Keratinocyte (primary cell): ENCODE measurements at regions not wholly inside any gene's neighbourhood (a gene's known extent, or its start where the extent isn't known, plus 50 kb on each side); places are given as distances from the start of the nearest gene placed in this dataset.

Experiments used
- DNase-seq: peaks from one replicate; pipeline ENCODE4 v3.0.0-alpha.2; 2011; ENCODE audit warnings: low read depth, missing footprints, low spot score
- FAIRE-seq: peaks from 2 replicates; lab custom pipeline; 2011; peaks lifted over from hg19 to GRCh38; lab: Jason Lieb, UNC
- H2AFZ ChIP-seq: 2 replicates; pipeline ENCODE4 v1.6.0; 2012; ENCODE audit warnings: low read length, control low read depth, inconsistent platforms; ENCODE audit not compliant: control insufficient read depth
- H3K27ac ChIP-seq: 2 replicates; pipeline ENCODE4 v1.5.1; 2011; ENCODE audit warnings: low read length; ENCODE audit not compliant: control insufficient read depth, insufficient read depth
- H3K27me3 ChIP-seq: 3 replicates; pipeline ENCODE4 v1.6.0; 2011; ENCODE audit warnings: low read length; ENCODE audit not compliant: control insufficient read depth, insufficient read depth; ENCODE audit errors: extremely low read depth
- H3K36me3 ChIP-seq, 2 experiments: 2 replicates in 1 of 2; 3 replicates in 1 of 2; pipeline ENCODE4 v1.5.1; 2011; ENCODE audit warnings: low read length in 2 of 2, mild to moderate bottlenecking in 1 of 2; ENCODE audit not compliant: control insufficient read depth in 2 of 2, insufficient read depth in 2 of 2; ENCODE audit errors: extremely low read depth in 1 of 2
- H3K4me1 ChIP-seq: 3 replicates; pipeline ENCODE4 v1.5.1; 2011; ENCODE audit warnings: low read length; ENCODE audit not compliant: control insufficient read depth, insufficient read depth; ENCODE audit errors: extremely low read depth
- H3K4me2 ChIP-seq: 3 replicates; pipeline ENCODE4 v1.6.0; 2011; ENCODE audit warnings: low read depth, low read length; ENCODE audit not compliant: control insufficient read depth, insufficient read depth; ENCODE audit errors: extremely low read depth
- H3K4me3 ChIP-seq, 3 experiments: fragments of 200-600 bp in 1 of 3; sonication (generic) in 1 of 3; 2 replicates in 2 of 3; 3 replicates in 1 of 3; pipeline ENCODE4 v1.5.1; 2011 to 2016; ENCODE audit warnings: low read length in 3 of 3, mild to moderate bottlenecking in 3 of 3, control low read depth in 2 of 3, inconsistent platforms in 1 of 3, low read depth in 1 of 3, mixed read lengths in 1 of 3, mixed run types in 1 of 3, moderate library complexity in 1 of 3; ENCODE audit not compliant: control insufficient read depth in 2 of 3, insufficient read depth in 2 of 3; ENCODE audit errors: extremely low read depth in 1 of 3
- H3K79me2 ChIP-seq: 2 replicates; pipeline ENCODE4 v1.6.0; 2012; ENCODE audit warnings: low read length; ENCODE audit not compliant: control insufficient read depth, insufficient read depth
- H3K9ac ChIP-seq: 3 replicates; pipeline ENCODE4 v1.6.0; 2011; ENCODE audit warnings: low read length; ENCODE audit not compliant: control insufficient read depth, insufficient read depth; ENCODE audit errors: extremely low read depth
- H3K9me1 ChIP-seq: 3 replicates; pipeline ENCODE4 v1.6.0; 2011; ENCODE audit warnings: low read length; ENCODE audit not compliant: control insufficient read depth, insufficient read depth; ENCODE audit errors: extremely low read depth
- H3K9me3 ChIP-seq: 2 replicates; pipeline ENCODE4 v1.5.1; 2012; ENCODE audit warnings: low read depth, low read length; ENCODE audit not compliant: control insufficient read depth
- H4K20me1 ChIP-seq: 3 replicates; pipeline ENCODE4 v1.6.0; 2011; ENCODE audit warnings: low read length; ENCODE audit not compliant: control insufficient read depth, insufficient read depth; ENCODE audit errors: extremely low read depth
- EZH2 ChIP-seq: IDR thresholded peaks from one replicate; pipeline ENCODE4 v1.6.1; 2012; ENCODE audit warnings: inconsistent platforms, mild to moderate bottlenecking, low read length, moderate library complexity
- dilution Hi-C: fragments of 300-500 bp; cut with MboI; formaldehyde crosslinking; loops from one replicate; pipeline ENCODE4 v1.7.0; 2020; ENCODE audit warnings: low sequenced_read_pairs; ENCODE audit not compliant: extremely low pct_ligation_motif_present
- TF ChIP-seq, protein P1 (sequence below), 3 experiments: IDR thresholded peaks in 1 of 3; conservative IDR thresholded peaks in 1 of 3; optimal IDR thresholded peaks in 1 of 3; 2 replicates in 2 of 3; 3 replicates in 1 of 3; pipeline versions ENCODE3 to v1.5.1; 2011; ENCODE audit warnings: low read length in 3 of 3, mild to moderate bottlenecking in 3 of 3, moderate library complexity in 2 of 3, control low read depth in 1 of 3, inconsistent platforms in 1 of 3; ENCODE audit not compliant: insufficient read depth in 2 of 3; ENCODE audit errors: extremely low read depth in 1 of 3

DNA sequence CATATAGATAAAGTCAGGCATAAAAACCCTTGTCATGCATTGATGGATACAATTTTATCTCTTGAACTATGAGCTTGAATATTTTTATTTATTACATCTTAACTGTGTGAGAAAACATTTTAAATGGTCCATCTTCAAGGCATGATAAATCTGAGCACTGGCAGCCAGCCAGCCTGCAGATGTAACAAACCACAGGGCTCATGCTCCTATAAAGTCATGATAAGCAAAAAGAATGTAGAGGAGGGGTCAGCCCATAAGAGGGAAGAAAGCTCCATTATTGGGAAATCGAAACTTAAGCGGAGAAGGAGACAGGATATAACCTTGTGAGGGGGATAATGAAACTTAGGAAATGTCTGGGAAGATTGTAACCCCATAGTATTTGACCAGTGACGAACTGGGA is 839.0 kb downstream of the LRRIQ3 start:
- no peaks in the 10 kb centered on the region for H3K9me1 ChIP-seq
- H3K4me2 ChIP-seq, result no peak overlapping the region
- no peak overlapping the region for H2AFZ ChIP-seq
- dilution Hi-C loops, result no loop called here
- no peak overlapping the region for H3K27ac ChIP-seq
- H3K9ac ChIP-seq, result no peak overlapping the region
- H4K20me1 ChIP-seq, result no peaks in the 10 kb centered on the region
- TF ChIP-seq, protein P1, sequence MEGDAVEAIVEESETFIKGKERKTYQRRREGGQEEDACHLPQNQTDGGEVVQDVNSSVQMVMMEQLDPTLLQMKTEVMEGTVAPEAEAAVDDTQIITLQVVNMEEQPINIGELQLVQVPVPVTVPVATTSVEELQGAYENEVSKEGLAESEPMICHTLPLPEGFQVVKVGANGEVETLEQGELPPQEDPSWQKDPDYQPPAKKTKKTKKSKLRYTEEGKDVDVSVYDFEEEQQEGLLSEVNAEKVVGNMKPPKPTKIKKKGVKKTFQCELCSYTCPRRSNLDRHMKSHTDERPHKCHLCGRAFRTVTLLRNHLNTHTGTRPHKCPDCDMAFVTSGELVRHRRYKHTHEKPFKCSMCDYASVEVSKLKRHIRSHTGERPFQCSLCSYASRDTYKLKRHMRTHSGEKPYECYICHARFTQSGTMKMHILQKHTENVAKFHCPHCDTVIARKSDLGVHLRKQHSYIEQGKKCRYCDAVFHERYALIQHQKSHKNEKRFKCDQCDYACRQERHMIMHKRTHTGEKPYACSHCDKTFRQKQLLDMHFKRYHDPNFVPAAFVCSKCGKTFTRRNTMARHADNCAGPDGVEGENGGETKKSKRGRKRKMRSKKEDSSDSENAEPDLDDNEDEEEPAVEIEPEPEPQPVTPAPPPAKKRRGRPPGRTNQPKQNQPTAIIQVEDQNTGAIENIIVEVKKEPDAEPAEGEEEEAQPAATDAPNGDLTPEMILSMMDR (optimal IDR thresholded peaks at IDR 0.05 in 1 of 3, IDR thresholded peaks at IDR 0.05 in 1 of 3, conservative IDR thresholded peaks at IDR 0.05 in 1 of 3; ENCODE audit: extremely low read depth in 1 of 3, insufficient read depth in 2 of 3, low read length in 3 of 3), result no peak
- no peak for TF ChIP-seq EZH2
- H3K79me2 ChIP-seq, result no peaks in the 10 kb centered on the region
- no peaks in the 10 kb centered on the region for H3K4me1 ChIP-seq
- no peak for DNase-seq
- no peaks in the 10 kb centered on the region for H3K27me3 ChIP-seq
- no peak overlapping the region for H3K4me3 ChIP-seq
- H3K36me3 ChIP-seq, result no peaks in the 10 kb centered on the region
- no peaks in the 10 kb centered on the region for H3K9me3 ChIP-seq
- FAIRE-seq, result no peak

DNA sequence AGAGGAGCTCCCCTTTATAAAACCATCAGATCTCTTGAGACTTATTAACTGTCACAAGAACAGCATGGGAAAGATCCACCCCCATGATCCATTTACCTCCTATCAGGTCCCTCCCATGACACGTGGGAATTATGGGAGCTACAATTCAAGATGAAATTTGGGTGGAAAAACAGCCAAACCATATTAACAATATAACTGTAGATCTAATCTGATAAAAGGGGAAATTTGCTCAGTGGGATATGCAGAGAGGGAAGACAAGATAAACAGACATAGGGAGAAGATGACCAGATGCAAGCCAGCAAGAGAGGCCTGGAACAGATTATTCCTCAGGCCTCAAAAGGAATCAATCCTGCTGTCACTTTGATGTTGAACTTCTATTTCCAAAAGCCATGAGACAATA is 841.5 kb downstream of the LRRIQ3 start:
- H3K9ac ChIP-seq, result no peak overlapping the region
- H3K9me1 ChIP-seq, result no peaks in the 10 kb centered on the region
- H3K27me3 ChIP-seq, result no peaks in the 10 kb centered on the region
- dilution Hi-C loops, result no loop called here
- DNase-seq (no peak), FAIRE-seq (no peak)
- no peak overlapping the region for H3K4me3 ChIP-seq
- H2AFZ ChIP-seq, result no peak overlapping the region
- H3K79me2 ChIP-seq, result no peaks in the 10 kb centered on the region
- H4K20me1 ChIP-seq, result no peaks in the 10 kb centered on the region
- TF ChIP-seq, protein P1 (optimal IDR thresholded peaks at IDR 0.05 in 1 of 3, IDR thresholded peaks at IDR 0.05 in 1 of 3, conservative IDR thresholded peaks at IDR 0.05 in 1 of 3; ENCODE audit: extremely low read depth in 1 of 3, insufficient read depth in 2 of 3, low read length in 3 of 3), result no peak
- TF ChIP-seq EZH2, result no peak
- no peaks in the 10 kb centered on the region for H3K9me3 ChIP-seq
- no peak overlapping the region for H3K27ac ChIP-seq
- H3K36me3 ChIP-seq, result no peaks in the 10 kb centered on the region
- no peak overlapping the region for H3K4me2 ChIP-seq
- no peaks in the 10 kb centered on the region for H3K4me1 ChIP-seq
